Type B pancreatic cell (in vitro differentiated cells): ENCODE measurements at regions not wholly inside any gene's neighbourhood (a gene's known extent, or its start where the extent isn't known, plus 50 kb on each side); places are given as distances from the start of the nearest gene placed in this dataset.

Experiments used
- DNase-seq: peaks from one replicate; pipeline ENCODE4 v3.0.0; 2021; ENCODE audit warnings: mixed read lengths; ENCODE audit not compliant: unreplicated experiment; ENCODE audit errors: extremely low spot score
- H3K27ac Mint-ChIP-seq: 2 replicates; pipeline ENCODE4 v1.8.0; 2021; ENCODE audit warnings: mild to moderate bottlenecking, mixed read lengths
- H3K27me3 Mint-ChIP-seq: 2 replicates; pipeline ENCODE4 v1.8.0; 2021; ENCODE audit warnings: mixed read lengths
- H3K36me3 Mint-ChIP-seq: 2 replicates; pipeline ENCODE4 v1.8.0; 2021; ENCODE audit warnings: mixed read lengths
- H3K4me1 Mint-ChIP-seq: one replicate; pipeline ENCODE4 v1.8.0; 2021; ENCODE audit warnings: mixed read lengths; ENCODE audit not compliant: unreplicated experiment
- H3K4me3 Mint-ChIP-seq: 2 replicates; pipeline ENCODE4 v1.8.0; 2021; ENCODE audit warnings: mild to moderate bottlenecking, mixed read lengths
- H3K9me3 Mint-ChIP-seq: 2 replicates; pipeline ENCODE4 v1.8.0; 2021; ENCODE audit warnings: mixed read lengths
- CTCF ChIP-seq: fragments of 200-600 bp; sonication (generic); conservative IDR thresholded peaks from 2 replicates; pipeline ENCODE4 v1.5.0; 2021; ENCODE audit warnings: antibody characterized with exemption, mild to moderate bottlenecking

- Mint-ChIP-seq H3K4me1 (peaks cover 4% of the 10 kb centered on the region), H3K27ac (no peak overlapping the region), H3K9me3 (no peaks in the 10 kb centered on the region), H3K4me3 (no peak overlapping the region), H3K27me3 (no peaks in the 10 kb centered on the region), H3K36me3 (no peaks in the 10 kb centered on the region)
- no peak for TF ChIP-seq CTCF
- no peak for DNase-seq
These were observed 179.7 kb downstream of the CHRM3 start for GRCh38 chr1:239566074-239566473.

DNA sequence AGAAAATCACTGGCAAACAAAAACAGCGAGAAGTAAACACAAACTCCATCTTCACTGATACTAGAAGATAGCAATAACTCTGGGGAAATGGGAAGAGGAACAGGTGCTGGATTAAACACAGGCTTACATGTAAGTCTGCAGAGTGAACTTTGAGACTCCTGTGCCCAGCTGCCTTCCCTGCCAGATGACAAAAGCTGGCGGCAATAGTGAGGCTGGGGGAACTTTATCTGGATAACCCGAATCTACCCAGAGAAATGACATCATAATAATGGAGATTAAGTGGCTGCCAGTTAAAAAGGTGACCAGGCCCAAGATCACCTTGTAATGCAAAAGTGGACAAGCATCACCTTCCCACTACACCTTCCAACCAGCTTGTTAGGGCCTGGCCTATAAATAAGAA, 184.5 kb downstream of the CHRM3 start:
- Mint-ChIP-seq H3K36me3 (no peaks in the 10 kb centered on the region), H3K27ac (no peak overlapping the region), H3K4me3 (no peak overlapping the region), H3K9me3 (no peaks in the 10 kb centered on the region), H3K27me3 (peaks cover 7% of the 10 kb centered on the region), H3K4me1 (no peaks in the 10 kb centered on the region)
- TF ChIP-seq CTCF, result no peak
- DNase-seq, result no peak

GRCh38 chr1:239572183-239572582, 185.8 kb downstream of the CHRM3 start:
- Mint-ChIP-seq H3K9me3 (no peaks in the 10 kb centered on the region), H3K4me3 (no peak overlapping the region), H3K36me3 (no peaks in the 10 kb centered on the region), H3K27ac (no peak overlapping the region), H3K27me3 (peaks cover 7% of the 10 kb centered on the region), H3K4me1 (no peaks in the 10 kb centered on the region)
- no peak for DNase-seq
- no peak for TF ChIP-seq CTCF

GRCh38 chr1:239574112-239574511, 187.7 kb downstream of the CHRM3 start:
- H3K27ac Mint-ChIP-seq, result no peak overlapping the region
- H3K4me1 Mint-ChIP-seq, result no peaks in the 10 kb centered on the region
- H3K36me3 Mint-ChIP-seq, result no peaks in the 10 kb centered on the region
- H3K4me3 Mint-ChIP-seq, result no peak overlapping the region
- H3K27me3 Mint-ChIP-seq, result peaks cover 7% of the 10 kb centered on the region
- no peaks in the 10 kb centered on the region for H3K9me3 Mint-ChIP-seq
- TF ChIP-seq CTCF, result no peak
- no peak for DNase-seq

GRCh38 chr1:239575113-239575512, 188.7 kb downstream of the CHRM3 start:
- DNase-seq, result no peak
- Mint-ChIP-seq H3K27ac (no peak overlapping the region), H3K27me3 (peaks cover 7% of the 10 kb centered on the region), H3K4me3 (no peak overlapping the region), H3K4me1 (no peaks in the 10 kb centered on the region), H3K9me3 (no peaks in the 10 kb centered on the region), H3K36me3 (no peaks in the 10 kb centered on the region)
- no peak for TF ChIP-seq CTCF

- no peak for DNase-seq
- no peak overlapping the region for H3K4me3 Mint-ChIP-seq
- no peaks in the 10 kb centered on the region for H3K27me3 Mint-ChIP-seq
- no peaks in the 10 kb centered on the region for H3K9me3 Mint-ChIP-seq
- no peaks in the 10 kb centered on the region for H3K36me3 Mint-ChIP-seq
- no peak for TF ChIP-seq CTCF
- H3K4me1 Mint-ChIP-seq, result no peaks in the 10 kb centered on the region
- no peak overlapping the region for H3K27ac Mint-ChIP-seq
These were observed 197.2 kb downstream of the CHRM3 start for GRCh38 chr1:239583536-239583935.
